Right lobe of liver (tissue), 6 donors: ENCODE measurements at regions not wholly inside any gene's neighbourhood (a gene's known extent, or its start where the extent isn't known, plus 50 kb on each side); places are given as distances from the start of the nearest gene placed in this dataset.

ENCODE experiments used
- ATAC-seq, 4 donors: fragments of 200-7000 bp; cut with Tn5 transposase; one replicate each; pipeline ENCODE4 v1.9.1; 2020; ENCODE audit warnings: mild to moderate bottlenecking in 4 of 4, moderate library complexity in 4 of 4
- DNase-seq, 3 donors: peaks; one replicate each; pipeline ENCODE4 v3.0.0-alpha.2; 2020
- H3K27ac ChIP-seq, 3 donors: fragments of 200-600 bp; one replicate each; pipeline ENCODE4 v1.8.0; 2022
- H3K27me3 ChIP-seq, 2 donors: fragments of 200-600 bp; one replicate each; pipeline ENCODE4 v1.8.0; 2022
- H3K36me3 ChIP-seq, 4 donors: fragments of 200-600 bp; sonication (generic) in 1 of 4; one replicate each; pipeline versions ENCODE4 v1.5.1 to v1.8.0; 2017 to 2022; ENCODE audit warnings: control low read depth in 1 of 4
- H3K4me1 ChIP-seq, 4 donors: fragments of 200-600 bp; sonication (generic) in 1 of 4; one replicate each; pipeline versions ENCODE4 v1.5.1 to v1.8.0; 2017 to 2022; ENCODE audit warnings: control low read depth in 1 of 4
- H3K4me3 ChIP-seq, 3 donors: fragments of 200-600 bp; one replicate each; pipeline ENCODE4 v1.8.0; 2022
- H3K9me3 ChIP-seq, 4 donors: fragments of 200-600 bp; sonication (generic) in 1 of 4; one replicate each; pipeline versions ENCODE4 v1.5.1 to v1.8.0; 2017 to 2022; ENCODE audit warnings: control low read depth in 1 of 4
- POLR2A ChIP-seq: fragments of 450-650 bp; IDR thresholded peaks from one replicate; pipeline ENCODE4 v1.6.1; 2017; ENCODE audit warnings: antibody characterized with exemption, mild to moderate bottlenecking
- WGBS: methylation state at CpG from one replicate; pipeline ENCODE4 v1.1.6; 2018; ENCODE audit warnings: low coverage, low lambda C conversion rate; ENCODE audit not compliant: insufficient coverage; ENCODE audit errors: missing lambda C conversion rate; 5-methylcytosine and 5-hydroxymethylcytosine counted together
- intact Hi-C, 2 donors: fragments of 100-400 bp; cut with DNase I; formaldehyde crosslinking; loops; one replicate each; pipeline versions ENCODE4 v1.11.2 to v1.14.1; 2022
- TF ChIP-seq, protein P1 (sequence below), 4 donors: fragments of 200-600 bp in 3 of 4; fragments of 450-650 bp in 1 of 4; IDR thresholded peaks; one replicate each; pipeline versions ENCODE4 v1.5.1 to v1.8.0; 2016 to 2022; ENCODE audit warnings: antibody characterized with exemption in 4 of 4, mild to moderate bottlenecking in 2 of 4
- donor health status: DM: no; HTN: yes; CAD: no.
- donor health status: DM: no; HTN: no; CAD: no.
- donor health status: DM: no; HTN: no; CAD: no.
- donor health status: DM: no; HTN: yes; CAD: no.
- donor health status: DM: no; HTN: yes; CAD: no.

GRCh38 chrX:98795636-98796035 is 1614.4 kb downstream of the PCDH19 start:
- H3K4me3 ChIP-seq = no peak overlapping the region
- intact Hi-C loops = no loop called here
- H3K27ac ChIP-seq = no peak overlapping the region
- 30% methylated on average over 3 of the region's 3 CpGs for WGBS
- no peaks in the 10 kb centered on the region for H3K36me3 ChIP-seq
- ATAC-seq = peak in 1 of 4 donors; percentile 67
- no peak for TF ChIP-seq POLR2A
- TF ChIP-seq, protein P1, sequence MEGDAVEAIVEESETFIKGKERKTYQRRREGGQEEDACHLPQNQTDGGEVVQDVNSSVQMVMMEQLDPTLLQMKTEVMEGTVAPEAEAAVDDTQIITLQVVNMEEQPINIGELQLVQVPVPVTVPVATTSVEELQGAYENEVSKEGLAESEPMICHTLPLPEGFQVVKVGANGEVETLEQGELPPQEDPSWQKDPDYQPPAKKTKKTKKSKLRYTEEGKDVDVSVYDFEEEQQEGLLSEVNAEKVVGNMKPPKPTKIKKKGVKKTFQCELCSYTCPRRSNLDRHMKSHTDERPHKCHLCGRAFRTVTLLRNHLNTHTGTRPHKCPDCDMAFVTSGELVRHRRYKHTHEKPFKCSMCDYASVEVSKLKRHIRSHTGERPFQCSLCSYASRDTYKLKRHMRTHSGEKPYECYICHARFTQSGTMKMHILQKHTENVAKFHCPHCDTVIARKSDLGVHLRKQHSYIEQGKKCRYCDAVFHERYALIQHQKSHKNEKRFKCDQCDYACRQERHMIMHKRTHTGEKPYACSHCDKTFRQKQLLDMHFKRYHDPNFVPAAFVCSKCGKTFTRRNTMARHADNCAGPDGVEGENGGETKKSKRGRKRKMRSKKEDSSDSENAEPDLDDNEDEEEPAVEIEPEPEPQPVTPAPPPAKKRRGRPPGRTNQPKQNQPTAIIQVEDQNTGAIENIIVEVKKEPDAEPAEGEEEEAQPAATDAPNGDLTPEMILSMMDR (IDR thresholded peaks at IDR 0.05) = no peak
- no peaks in the 10 kb centered on the region for H3K27me3 ChIP-seq
- H3K4me1 ChIP-seq = no peaks in the 10 kb centered on the region
- H3K9me3 ChIP-seq = no peaks in the 10 kb centered on the region
- DNase-seq = no peak

DNA sequence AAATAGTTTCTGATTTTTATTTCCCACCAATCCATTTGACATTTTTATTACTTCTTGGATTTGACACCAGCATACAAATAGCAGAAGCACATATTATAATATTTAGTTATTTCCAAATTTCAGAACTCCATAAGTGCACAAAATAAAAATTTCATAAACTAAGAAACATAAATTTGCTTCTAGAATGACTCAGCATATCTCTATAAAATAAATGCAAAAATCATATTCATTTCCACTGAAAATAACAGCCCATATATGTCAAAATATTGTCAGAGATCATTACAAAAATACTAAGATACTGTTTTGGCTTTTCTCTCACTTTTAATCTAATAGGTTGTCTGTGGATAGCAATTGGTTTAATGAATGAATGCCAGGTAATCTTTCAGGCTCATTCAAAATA is 1654.2 kb downstream of the PCDH19 start:
- no peak for TF ChIP-seq POLR2A
- TF ChIP-seq, protein P1 (IDR thresholded peaks at IDR 0.05) = no peak
- Histone ChIP-seq H3K4me1 (no peaks in the 10 kb centered on the region), H3K27me3 (no peaks in the 10 kb centered on the region), H3K4me3 (no peak overlapping the region), H3K9me3 (peaks cover 0 to 3% (median 0%) of the 10 kb centered on the region in 4 donors), H3K36me3 (no peaks in the 10 kb centered on the region), H3K27ac (no peak overlapping the region)
- ATAC-seq (no peak), DNase-seq (no peak)
- intact Hi-C loops = no loop called here

GRCh38 chrX:98731821-98732220 is 1678.3 kb downstream of the PCDH19 start:
- no peak overlapping the region for H3K4me3 ChIP-seq
- peak overlapping the region in 1 of 3 donors; percentile 5 for H3K27ac ChIP-seq
- no peaks in the 10 kb centered on the region for H3K36me3 ChIP-seq
- no peaks in the 10 kb centered on the region for H3K9me3 ChIP-seq
- DNase-seq = no peak
- H3K4me1 ChIP-seq = no peaks in the 10 kb centered on the region
- H3K27me3 ChIP-seq = no peaks in the 10 kb centered on the region
- intact Hi-C loops = no loop called here
- ATAC-seq = peak; percentile 75 to 80 (median 78)
- WGBS = 7% methylated on average over 1 of the region's 1 CpG
- TF ChIP-seq, protein P1 (IDR thresholded peaks at IDR 0.05) = no peak

DNA sequence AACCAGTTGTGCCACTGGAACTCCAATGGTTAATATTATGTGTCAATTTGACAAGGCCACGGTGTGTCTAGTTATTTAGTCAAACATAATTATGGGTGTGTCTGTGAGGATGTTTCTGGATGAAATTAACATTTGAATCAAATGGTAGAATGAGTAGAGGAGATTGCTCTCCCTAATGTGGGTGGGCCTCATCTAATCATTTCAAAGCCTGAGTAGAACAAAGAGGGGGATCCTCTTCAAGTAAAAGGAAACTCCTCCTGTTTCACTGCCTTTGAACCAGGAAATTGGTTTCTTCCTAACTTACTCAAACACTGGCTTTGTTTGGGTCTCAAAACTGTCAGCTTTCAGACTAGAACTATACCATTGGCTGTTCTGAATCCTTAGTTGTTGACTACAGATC is 1692.1 kb downstream of the PCDH19 start:
- H3K9me3 ChIP-seq = no peaks in the 10 kb centered on the region
- ATAC-seq (no peak), DNase-seq (no peak)
- TF ChIP-seq POLR2A = no peak
- TF ChIP-seq, protein P1 (IDR thresholded peaks at IDR 0.05) = no peak
- no peak overlapping the region for H3K27ac ChIP-seq
- no peaks in the 10 kb centered on the region for H3K36me3 ChIP-seq
- H3K27me3 ChIP-seq = no peaks in the 10 kb centered on the region
- intact Hi-C loops = no loop called here
- 31% methylated on average over 1 of the region's 1 CpG for WGBS
- H3K4me3 ChIP-seq = no peak overlapping the region
- no peaks in the 10 kb centered on the region for H3K4me1 ChIP-seq
